GM23338 (cell line): ENCODE measurements at regions not wholly inside any gene's neighbourhood (a gene's known extent, or its start where the extent isn't known, plus 50 kb on each side); places are given as distances from the start of the nearest gene placed in this dataset.

Experiments used
- CREB1 ChIP-seq: fragments of 250-450 bp; sonication (Bioruptor Pico); IDR thresholded peaks from 2 replicates; pipeline ENCODE4 v1.5.0; 2020; ENCODE audit warnings: low read depth, mild to moderate bottlenecking, moderate library complexity
- EZH2 ChIP-seq: fragments of 200-600 bp; sonication (generic); IDR thresholded peaks from one replicate; pipeline ENCODE4 v1.8.0; 2017; ENCODE audit warnings: antibody characterized with exemption, mild to moderate bottlenecking, low read depth; ENCODE audit not compliant: unreplicated experiment
- EZH2phosphoT487 ChIP-seq: fragments of 200-600 bp; sonication (generic); IDR thresholded peaks from one replicate; pipeline ENCODE4 v1.8.1; 2018; ENCODE audit warnings: antibody characterized with exemption; ENCODE audit not compliant: unreplicated experiment
- JUNB ChIP-seq: IDR thresholded peaks from one replicate; pipeline ENCODE4 v1.6.1; 2016; ENCODE audit warnings: antibody characterized with exemption; ENCODE audit not compliant: unreplicated experiment
- POLR2AphosphoS5 ChIP-seq: IDR thresholded peaks from 2 replicates; pipeline ENCODE4 v1.6.1; 2016; ENCODE audit warnings: antibody characterized with exemption, low read depth
- ZNF114 ChIP-seq: fragments of 250-450 bp; sonication (Bioruptor Pico); IDR thresholded peaks from 2 replicates; pipeline ENCODE4 v1.5.0; 2020; ENCODE audit warnings: mild to moderate bottlenecking, moderate library complexity
- ZNF331 ChIP-seq: fragments of 250-450 bp; sonication (Bioruptor Pico); IDR thresholded peaks from 2 replicates; pipeline ENCODE4 v1.5.0; 2020; ENCODE audit warnings: low read depth, mild to moderate bottlenecking, moderate library complexity
- TF ChIP-seq, protein P1 (sequence below): IDR thresholded peaks from one replicate; pipeline ENCODE4 v1.6.1; 2018; ENCODE audit warnings: antibody characterized with exemption; ENCODE audit not compliant: unreplicated experiment
- TF ChIP-seq, protein P2 (sequence below), 2 experiments: fragments of 200-600 bp in 1 of 2; sonication (generic) in 1 of 2; conservative IDR thresholded peaks; 2 replicates each; pipeline versions ENCODE4 v1.5.1 to v1.6.1; 2016 to 2017; ENCODE audit warnings: antibody characterized with exemption in 2 of 2, low read depth in 2 of 2, mild to moderate bottlenecking in 2 of 2, moderate library complexity in 1 of 2
- TF ChIP-seq, protein P3 (sequence below): IDR thresholded peaks from 2 replicates; pipeline ENCODE4 v1.6.1; 2016; ENCODE audit warnings: antibody characterized with exemption

DNA sequence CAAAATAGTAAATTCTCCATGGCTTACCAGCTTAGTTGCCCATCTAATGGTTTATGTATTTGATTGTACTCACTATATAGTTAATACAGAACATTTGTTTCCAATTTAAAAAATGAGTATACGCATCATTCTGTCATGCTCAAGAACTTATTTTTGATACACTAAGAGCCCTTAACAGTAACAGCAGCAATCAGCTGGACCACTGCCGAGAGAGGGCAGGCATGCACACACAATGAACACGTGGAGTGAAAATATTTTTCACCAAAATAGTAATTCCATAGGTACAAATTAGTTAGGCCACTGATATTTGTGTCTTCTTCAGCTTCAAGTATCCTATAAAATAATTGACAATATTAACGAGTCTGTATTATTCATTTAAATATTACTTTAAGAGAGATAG lies 109.9 kb downstream of the KLF12 start:
- no peak for TF ChIP-seq POLR2AphosphoS5
- no peak for TF ChIP-seq CREB1 (CRISPR knock-in tag)
- TF ChIP-seq, protein P1, sequence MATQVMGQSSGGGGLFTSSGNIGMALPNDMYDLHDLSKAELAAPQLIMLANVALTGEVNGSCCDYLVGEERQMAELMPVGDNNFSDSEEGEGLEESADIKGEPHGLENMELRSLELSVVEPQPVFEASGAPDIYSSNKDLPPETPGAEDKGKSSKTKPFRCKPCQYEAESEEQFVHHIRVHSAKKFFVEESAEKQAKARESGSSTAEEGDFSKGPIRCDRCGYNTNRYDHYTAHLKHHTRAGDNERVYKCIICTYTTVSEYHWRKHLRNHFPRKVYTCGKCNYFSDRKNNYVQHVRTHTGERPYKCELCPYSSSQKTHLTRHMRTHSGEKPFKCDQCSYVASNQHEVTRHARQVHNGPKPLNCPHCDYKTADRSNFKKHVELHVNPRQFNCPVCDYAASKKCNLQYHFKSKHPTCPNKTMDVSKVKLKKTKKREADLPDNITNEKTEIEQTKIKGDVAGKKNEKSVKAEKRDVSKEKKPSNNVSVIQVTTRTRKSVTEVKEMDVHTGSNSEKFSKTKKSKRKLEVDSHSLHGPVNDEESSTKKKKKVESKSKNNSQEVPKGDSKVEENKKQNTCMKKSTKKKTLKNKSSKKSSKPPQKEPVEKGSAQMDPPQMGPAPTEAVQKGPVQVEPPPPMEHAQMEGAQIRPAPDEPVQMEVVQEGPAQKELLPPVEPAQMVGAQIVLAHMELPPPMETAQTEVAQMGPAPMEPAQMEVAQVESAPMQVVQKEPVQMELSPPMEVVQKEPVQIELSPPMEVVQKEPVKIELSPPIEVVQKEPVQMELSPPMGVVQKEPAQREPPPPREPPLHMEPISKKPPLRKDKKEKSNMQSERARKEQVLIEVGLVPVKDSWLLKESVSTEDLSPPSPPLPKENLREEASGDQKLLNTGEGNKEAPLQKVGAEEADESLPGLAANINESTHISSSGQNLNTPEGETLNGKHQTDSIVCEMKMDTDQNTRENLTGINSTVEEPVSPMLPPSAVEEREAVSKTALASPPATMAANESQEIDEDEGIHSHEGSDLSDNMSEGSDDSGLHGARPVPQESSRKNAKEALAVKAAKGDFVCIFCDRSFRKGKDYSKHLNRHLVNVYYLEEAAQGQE, result no peak
- TF ChIP-seq, protein P2, sequence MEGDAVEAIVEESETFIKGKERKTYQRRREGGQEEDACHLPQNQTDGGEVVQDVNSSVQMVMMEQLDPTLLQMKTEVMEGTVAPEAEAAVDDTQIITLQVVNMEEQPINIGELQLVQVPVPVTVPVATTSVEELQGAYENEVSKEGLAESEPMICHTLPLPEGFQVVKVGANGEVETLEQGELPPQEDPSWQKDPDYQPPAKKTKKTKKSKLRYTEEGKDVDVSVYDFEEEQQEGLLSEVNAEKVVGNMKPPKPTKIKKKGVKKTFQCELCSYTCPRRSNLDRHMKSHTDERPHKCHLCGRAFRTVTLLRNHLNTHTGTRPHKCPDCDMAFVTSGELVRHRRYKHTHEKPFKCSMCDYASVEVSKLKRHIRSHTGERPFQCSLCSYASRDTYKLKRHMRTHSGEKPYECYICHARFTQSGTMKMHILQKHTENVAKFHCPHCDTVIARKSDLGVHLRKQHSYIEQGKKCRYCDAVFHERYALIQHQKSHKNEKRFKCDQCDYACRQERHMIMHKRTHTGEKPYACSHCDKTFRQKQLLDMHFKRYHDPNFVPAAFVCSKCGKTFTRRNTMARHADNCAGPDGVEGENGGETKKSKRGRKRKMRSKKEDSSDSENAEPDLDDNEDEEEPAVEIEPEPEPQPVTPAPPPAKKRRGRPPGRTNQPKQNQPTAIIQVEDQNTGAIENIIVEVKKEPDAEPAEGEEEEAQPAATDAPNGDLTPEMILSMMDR (conservative IDR thresholded peaks at IDR 0.05; ENCODE audit: low read depth in 2 of 2), result 0 out of 4 replicates have a peak, but pooled peaks of 1 of the 2 experiments have one; percentile 13
- no peak for TF ChIP-seq EZH2phosphoT487
- TF ChIP-seq EZH2, result no peak
- TF ChIP-seq JUNB, result no peak
- TF ChIP-seq, protein P3, sequence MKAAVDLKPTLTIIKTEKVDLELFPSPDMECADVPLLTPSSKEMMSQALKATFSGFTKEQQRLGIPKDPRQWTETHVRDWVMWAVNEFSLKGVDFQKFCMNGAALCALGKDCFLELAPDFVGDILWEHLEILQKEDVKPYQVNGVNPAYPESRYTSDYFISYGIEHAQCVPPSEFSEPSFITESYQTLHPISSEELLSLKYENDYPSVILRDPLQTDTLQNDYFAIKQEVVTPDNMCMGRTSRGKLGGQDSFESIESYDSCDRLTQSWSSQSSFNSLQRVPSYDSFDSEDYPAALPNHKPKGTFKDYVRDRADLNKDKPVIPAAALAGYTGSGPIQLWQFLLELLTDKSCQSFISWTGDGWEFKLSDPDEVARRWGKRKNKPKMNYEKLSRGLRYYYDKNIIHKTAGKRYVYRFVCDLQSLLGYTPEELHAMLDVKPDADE, result no peak
- no peak for TF ChIP-seq ZNF114
- no peak for TF ChIP-seq ZNF331 (CRISPR knock-in tag)
